ENCODE measurements at regions not wholly inside any gene's neighbourhood (a gene's known extent, or its start where the extent isn't known, plus 50 kb on each side); places are given as distances from the start of the nearest gene placed in this dataset.
"Not testable (repeated sequence)": the region's sequence is repeated elsewhere in the genome, so short reads cannot be mapped to it uniquely, and the experiment has no call there.

GRCh38 chr20:30671120-30671519 is 586.3 kb upstream of the DEFB115 start:
- not testable (repeated sequence) for DNase-seq

GRCh38 chr20:30675988-30676564 is 581.4 kb upstream of the DEFB115 start:
- not testable (repeated sequence) for DNase-seq

- DNase-seq: not testable (repeated sequence)
These were observed 575.2 kb upstream of the DEFB115 start for GRCh38 chr20:30682236-30682635.

- not testable (repeated sequence) for DNase-seq
These were observed 544.6 kb upstream of the DEFB115 start for GRCh38 chr20:30712861-30713260.

GRCh38 chr20:30719415-30720199 is 537.9 kb upstream of the DEFB115 start:
- not testable (repeated sequence) for DNase-seq

DNA sequence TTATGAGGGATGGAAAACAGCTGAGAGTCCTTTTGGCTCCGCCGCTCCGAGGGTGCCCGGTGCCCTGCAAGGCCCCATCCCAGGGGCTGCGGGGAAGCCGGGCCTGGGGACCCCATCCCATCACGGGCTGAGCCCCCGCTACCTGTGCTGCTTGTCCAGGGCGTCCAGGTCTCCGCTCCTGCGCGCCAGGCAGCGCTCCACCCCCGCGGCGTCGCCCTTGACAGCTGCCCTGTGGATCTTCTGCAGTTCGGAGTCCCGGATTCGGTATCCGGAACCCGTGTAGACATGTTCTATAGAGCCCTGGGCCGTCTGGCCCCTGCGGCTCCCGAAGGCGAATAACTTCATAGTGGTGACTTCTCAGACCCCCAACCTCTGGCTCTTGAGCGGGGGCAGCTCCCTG is 534.0 kb upstream of the DEFB115 start:
- not testable (repeated sequence) for DNase-seq

DNA sequence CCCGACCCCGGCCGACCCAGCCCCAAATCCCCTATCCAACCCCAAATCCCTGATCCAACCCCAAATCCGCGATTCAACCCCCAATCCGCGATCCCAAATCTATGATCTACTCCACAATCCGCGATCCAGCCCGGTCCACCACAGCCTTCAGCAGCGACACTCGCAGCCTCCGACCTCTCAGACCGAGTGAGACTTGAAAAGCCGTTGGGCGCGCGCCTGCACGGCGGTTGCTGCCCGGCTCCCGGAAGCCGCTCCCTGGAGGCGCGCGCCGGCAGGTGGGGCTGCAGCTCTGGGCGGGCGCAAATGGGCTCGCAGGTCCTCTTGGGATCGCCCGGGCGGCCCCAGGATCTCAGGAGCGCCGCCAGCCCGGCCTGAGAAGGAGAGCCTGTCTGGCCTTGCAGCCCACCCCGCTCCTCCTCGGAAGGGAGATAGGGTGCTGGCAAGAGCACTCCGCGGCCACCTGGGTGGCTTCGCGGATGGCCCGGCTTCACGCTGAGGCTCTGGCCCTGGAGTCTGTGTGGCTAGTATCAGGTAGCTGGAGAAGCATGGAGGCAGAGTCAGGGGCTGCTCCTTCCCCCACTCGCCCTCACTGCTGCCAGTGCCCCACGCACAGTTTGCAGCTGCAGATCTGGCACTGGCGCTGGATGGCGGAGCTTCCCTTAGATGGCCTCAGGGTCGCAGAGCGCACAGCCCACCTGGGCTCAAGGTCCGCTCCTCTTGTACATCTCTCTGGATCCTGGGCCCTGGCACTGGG is 533.4 kb upstream of the DEFB115 start:
- DNase-seq: not testable (repeated sequence)

DNA sequence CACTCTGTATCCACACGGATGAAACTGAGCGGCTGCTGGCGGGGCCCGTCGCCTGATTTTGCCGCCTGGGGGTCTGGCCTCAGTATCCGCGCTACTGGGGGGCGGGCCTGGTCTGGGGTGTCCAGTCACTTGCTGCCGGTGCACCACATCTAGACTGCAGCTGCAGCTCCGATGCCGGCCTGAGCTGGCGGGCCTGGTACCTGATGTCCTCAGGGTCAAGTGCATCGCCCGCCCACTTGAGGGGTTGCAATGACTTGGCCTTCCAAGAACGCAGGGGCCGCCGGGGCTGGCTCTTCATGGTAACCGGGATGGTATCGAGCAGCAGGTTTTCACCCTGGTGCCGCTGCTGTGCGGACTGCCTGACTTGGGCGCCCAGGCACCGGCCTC is 532.8 kb upstream of the DEFB115 start:
- DNase-seq: not testable (repeated sequence)

- not testable (repeated sequence) for DNase-seq
These were observed 532.3 kb upstream of the DEFB115 start for GRCh38 chr20:30725188-30725587.

- not testable (repeated sequence) for DNase-seq
These were observed 529.1 kb upstream of the DEFB115 start for GRCh38 chr20:30728271-30728885.

Measured in NCI-H1105 treated with DMSO at 0.1 percent for 48 hours (cell line).